WI38 (cell line): ENCODE measurements at regions not wholly inside any gene's neighbourhood (a gene's known extent, or its start where the extent isn't known, plus 50 kb on each side); places are given as distances from the start of the nearest gene placed in this dataset.
A peak's percentile ranks its signal among the peaks of the same experiment; 100 is the strongest.

Experiments
- H3K4me3 ChIP-seq: 2 replicates; pipeline ENCODE4 v1.5.1; 2011; ENCODE audit warnings: low read depth, mild to moderate bottlenecking, control low read depth, low read length
- CTCF ChIP-seq: IDR thresholded peaks from 2 replicates; pipeline ENCODE4 v1.5.1; 2012; ENCODE audit warnings: low read depth, mild to moderate bottlenecking, control low read depth, low read length

GRCh38 chr5:86970361-86970760, 297.3 kb upstream of the RASA1 start:
- no peak overlapping the region for H3K4me3 ChIP-seq
- TF ChIP-seq CTCF: no peak

GRCh38 chr5:86971034-86971571, 296.6 kb upstream of the RASA1 start:
- TF ChIP-seq CTCF: no peak
- H3K4me3 ChIP-seq: no peak overlapping the region

- no peak overlapping the region for H3K4me3 ChIP-seq
- no peak for TF ChIP-seq CTCF
Observed at GRCh38 chr5:86974955-86975354, 292.7 kb upstream of the RASA1 start.

- no peak overlapping the region for H3K4me3 ChIP-seq
- no peak for TF ChIP-seq CTCF
Observed at GRCh38 chr5:86977190-86977589, 290.5 kb upstream of the RASA1 start.

- H3K4me3 ChIP-seq: no peak overlapping the region
- no peak for TF ChIP-seq CTCF
Observed at GRCh38 chr5:86977808-86978207, 289.9 kb upstream of the RASA1 start.

- TF ChIP-seq CTCF: no peak
- 0 out of 2 replicates have a peak overlapping the region, but pooled peaks have one; percentile 11 for H3K4me3 ChIP-seq
Observed at GRCh38 chr5:86979811-86980411, 287.8 kb upstream of the RASA1 start.

- TF ChIP-seq CTCF: no peak
Observed at GRCh38 chr5:86981898-86982297, 285.8 kb upstream of the RASA1 start.

More at GRCh38 chr5:86981898-86982297, 285.8 kb upstream of the RASA1 start:
- H3K4me3 ChIP-seq: no peak overlapping the region
